ENCODE measurements at regions not wholly inside any gene's neighbourhood (a gene's known extent, or its start where the extent isn't known, plus 50 kb on each side); places are given as distances from the start of the nearest gene placed in this dataset.

DNA sequence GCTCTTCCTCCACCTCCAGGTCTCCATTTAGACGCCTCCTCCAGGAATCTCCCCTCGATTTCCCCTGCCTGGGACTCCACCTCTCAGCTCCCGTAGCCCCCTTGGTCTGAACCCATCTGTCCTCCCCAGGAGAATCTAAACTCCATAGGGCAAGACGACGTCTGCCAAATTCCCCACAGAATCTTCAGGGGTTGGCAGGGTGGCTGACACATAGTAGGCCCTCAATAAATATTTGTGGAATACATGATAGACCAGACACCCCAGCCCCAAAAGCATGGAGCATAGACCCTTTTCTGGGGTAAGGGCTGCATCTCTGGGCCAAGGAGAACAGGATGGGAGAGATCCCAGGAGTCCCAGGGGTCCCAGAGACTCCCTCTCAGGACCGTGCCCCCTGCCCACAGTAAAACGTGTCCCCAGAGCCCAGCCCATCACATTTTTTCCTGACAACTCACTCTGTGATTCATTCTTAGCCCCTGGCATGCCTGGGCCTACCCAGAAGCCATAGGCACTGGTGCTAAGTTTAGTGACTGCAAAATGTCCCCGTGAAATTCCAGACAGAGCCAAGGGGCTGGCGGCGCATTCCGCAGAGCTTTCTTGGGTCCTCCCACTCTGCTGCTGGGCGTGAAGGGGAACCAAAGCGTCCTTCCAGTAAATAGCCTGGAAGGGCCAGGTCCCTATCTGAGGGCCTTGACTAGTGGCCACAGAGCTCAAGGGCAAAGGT, 78.0 kb upstream of the SLC6A6 start:
- DNase-seq (ENCODE audit: missing footprints), result no peak
- intact Hi-C loops (cut with DNase I), result loop anchor here (5.0 kb wide), 1 partner anchor 43 kb away; no protein-coding TSS in a partner anchor
- peak; percentile 42 for ATAC-seq

DNA sequence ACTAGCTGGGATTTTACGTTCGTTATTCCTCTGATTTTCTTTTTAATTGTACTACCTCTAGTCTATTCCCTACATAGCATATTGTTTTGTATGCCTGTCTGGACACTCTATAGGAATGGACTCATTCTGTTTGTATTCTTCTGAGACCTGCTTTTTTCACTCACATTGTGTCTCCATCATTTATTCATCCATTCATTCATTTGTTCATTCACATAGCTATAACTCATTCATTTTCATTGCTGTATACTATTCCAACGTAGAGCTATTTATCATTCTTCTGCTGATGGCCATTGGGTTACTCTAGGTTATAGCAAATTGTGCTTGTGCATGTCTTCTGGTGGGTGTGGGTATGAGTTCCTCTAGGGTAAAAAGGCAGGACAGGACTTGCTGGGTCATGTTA, 74.0 kb upstream of the SLC6A6 start:
- no peak for DNase-seq (ENCODE audit: missing footprints)
- intact Hi-C loops (cut with DNase I), result no loop called here
- no peak for ATAC-seq

DNA sequence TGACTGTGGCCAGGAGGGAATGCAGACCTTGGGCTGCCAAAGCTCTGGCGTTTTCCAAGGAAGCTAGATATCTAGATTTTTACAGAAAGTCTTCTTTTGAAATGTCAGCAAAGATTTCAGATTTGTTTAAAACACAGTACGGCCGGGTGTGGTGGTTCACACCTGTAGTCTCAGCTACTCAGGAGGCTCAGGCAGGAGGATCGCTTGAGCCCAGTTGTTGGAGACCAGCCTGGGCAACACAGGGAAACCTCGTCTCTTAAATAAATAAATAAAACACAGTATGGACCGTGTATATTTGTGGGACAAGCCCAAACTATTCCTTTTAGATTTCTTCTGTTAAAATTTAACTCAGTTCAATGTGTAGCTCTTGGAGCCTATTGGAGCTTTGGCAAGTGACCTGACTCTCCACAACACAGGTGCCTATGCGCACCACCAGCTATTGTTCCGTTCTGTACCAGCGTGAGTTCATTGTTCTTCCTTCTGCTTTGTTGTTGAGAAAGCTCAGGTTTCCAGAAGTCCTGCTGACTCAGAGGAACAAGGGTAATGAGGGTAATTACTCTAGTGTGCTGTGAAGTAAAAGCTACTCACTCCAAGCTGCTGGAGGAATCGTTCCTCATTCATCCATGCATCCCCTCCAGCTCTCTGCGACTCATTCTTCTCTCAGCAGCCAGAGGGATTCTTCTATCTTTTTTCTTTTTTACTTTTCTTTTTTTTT, 73.1 kb upstream of the SLC6A6 start:
- ATAC-seq, result no peak

DNA sequence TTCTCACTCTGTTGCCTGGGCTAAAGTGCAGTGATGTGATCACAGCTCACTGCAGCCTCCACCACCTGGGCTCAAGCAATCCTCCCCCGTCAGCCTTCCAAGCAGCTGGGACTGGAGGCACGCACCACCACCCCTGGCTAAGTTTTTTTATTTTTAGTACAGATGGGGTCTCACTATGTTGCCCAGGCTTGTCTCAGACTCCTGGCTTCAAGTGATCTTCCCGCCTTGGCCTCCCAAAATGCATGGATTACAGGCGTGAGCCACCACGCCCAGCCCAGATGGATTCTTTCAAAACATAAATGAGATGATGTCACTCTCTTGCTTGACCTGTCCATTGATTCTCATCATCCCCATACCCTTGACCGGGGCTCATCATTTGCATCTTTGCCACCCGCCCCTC, 72.6 kb upstream of the SLC6A6 start:
- no peak for ATAC-seq
- intact Hi-C loops (cut with DNase I), result no loop called here
- no peak for DNase-seq (ENCODE audit: missing footprints)

More for the DNA sequence above, 73.1 kb upstream of the SLC6A6 start:
- no peak for DNase-seq (ENCODE audit: missing footprints)
- intact Hi-C loops (cut with DNase I), result no loop called here

DNA sequence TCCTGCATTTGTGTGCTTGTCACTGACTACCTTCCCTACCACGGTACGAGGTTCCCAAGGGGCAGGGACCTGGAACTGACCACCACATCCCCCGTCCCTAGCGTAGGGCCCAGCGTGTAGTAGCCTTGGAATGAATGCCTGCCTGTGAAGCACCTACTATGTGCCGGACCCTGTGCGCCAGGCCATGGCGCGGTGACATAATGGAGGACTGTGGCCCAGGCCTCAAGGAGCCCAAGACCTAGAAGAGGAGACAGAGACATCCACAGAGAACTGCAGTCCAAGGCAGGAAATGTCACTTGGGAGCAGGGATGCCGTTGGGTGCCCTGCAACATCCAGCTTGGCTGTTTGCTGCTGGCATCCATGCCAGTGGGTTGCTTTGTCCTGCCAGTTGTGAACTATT, 71.9 kb upstream of the SLC6A6 start:
- DNase-seq (ENCODE audit: missing footprints) (no peak), ATAC-seq (no peak)
- intact Hi-C loops (cut with DNase I), result no loop called here

DNA sequence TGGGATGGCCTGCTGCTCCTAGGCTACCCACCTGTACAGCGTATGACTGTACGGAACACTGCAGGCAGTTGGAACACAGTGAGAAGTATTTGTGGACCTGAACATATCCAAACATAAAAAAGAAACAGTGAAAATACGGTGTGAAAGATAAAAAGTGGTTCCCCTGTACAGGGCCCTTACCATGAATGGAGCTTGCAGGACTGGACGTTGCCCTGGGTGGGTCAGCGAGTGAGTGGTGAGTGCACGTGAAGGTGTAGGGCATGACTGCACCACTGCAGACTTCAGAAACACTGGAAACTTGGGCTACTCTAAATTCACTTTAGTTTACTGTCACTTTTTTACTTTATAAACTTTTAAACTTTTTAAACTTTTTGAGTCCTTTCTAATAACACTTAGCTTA, 71.2 kb upstream of the SLC6A6 start:
- ATAC-seq, result no peak
- DNase-seq (ENCODE audit: missing footprints), result no peak
- intact Hi-C loops (cut with DNase I), result no loop called here

DNA sequence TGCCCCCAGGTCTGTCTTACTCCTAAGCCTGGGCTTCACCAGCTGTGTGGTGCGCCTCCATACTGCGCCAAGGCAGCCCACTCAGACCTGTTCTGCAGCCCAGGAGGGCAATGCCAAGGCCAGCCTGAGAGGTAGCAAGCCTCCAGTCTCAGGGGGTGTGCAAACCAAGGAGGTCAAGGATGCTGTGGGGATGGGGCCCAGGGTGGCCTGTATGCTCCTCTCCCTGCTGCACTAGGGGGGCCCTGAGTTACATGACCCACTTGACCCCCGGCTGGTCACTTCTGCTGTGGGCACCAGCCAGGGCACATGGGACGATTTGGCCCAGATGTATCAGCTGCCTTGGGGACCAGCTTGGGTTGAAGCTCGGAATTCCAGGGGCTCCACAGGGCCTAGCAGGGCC, 70.0 kb upstream of the SLC6A6 start:
- ATAC-seq (no peak), DNase-seq (ENCODE audit: missing footprints) (no peak)
- intact Hi-C loops (cut with DNase I), result no loop called here

DNA sequence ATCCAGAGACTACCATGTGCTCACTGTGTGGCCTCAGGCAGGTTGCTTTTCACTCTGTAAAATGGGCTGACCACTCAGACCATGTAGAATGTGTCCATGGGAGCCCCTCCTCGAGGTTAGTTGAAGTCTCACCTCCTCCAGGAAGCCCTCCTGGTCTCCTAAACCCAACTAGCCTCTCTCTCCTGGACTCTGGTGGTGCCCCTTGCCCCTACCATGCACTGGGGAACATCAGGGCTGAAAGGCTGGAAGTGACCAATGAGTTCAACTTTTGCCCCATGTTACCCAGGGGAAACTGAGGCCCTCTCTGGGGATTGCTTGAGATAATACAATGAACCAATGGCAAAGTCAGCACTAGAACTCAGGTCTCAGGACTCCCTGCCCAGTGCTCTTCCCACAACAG, 69.2 kb upstream of the SLC6A6 start:
- ATAC-seq, result no peak
- intact Hi-C loops (cut with DNase I), result no loop called here
- DNase-seq (ENCODE audit: missing footprints), result no peak

DNA sequence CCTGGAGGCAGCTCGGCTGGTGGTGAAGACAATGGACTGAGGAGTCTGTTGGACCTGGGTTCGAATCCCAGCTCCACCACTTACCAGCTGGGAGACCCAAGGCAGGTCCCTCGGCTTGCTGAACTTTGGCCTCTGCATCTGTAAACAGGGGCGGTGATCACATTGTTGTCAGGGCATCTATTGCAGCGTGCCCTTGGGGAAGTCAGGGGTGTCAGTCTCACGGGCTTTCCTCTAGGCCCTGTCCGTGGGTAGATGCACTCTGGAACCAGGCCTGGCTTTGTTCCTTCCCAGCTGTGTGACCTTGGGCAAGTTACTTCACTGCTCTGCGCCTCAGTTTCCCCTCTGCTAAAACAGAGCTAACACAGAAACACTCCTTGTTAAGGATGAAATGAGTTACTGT, 68.8 kb upstream of the SLC6A6 start:
- ATAC-seq, result no peak
- no peak for DNase-seq (ENCODE audit: missing footprints)
- intact Hi-C loops (cut with DNase I), result no loop called here

DNA sequence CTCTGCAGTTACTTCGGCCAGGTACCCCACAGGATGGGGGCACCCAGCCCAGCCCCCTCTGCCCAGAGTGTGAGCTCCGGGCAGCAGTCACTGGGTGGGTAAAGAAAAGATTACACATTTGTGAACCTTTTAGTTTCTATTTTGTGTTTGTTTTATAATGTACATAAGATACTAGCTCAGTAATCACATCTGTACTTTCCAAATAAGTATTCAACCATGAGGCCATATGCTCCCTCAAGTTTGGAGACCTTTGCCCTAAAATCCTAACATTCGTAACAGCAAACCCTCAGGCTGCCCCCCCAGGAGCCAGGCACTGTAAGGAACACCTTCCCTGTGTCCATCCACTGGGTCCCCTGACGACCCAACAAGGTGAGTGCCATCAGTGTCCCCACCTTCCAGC, 68.3 kb upstream of the SLC6A6 start:
- no peak for DNase-seq (ENCODE audit: missing footprints)
- no peak for ATAC-seq
- intact Hi-C loops (cut with DNase I), result no loop called here

DNA sequence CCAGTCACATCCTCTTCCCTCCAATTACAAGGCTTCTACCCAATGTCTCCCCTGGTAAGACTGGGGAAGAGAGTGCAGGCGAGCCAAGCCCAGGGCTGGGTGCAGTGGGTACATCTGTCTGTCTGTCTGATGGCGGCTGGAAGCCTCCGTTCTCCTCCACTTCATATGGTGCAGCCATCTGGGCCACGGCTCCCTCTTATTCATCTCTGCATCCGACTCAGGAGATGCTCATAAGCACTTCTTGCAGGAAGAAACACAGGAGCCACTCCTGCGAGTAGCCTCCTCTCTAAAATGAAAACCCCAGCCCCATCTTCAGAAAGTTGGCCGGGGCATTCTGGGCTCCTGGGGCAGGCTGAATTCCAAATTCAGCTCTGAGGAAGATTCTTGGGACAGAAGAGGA, 67.5 kb upstream of the SLC6A6 start:
- no peak for DNase-seq (ENCODE audit: missing footprints)
- ATAC-seq, result no peak
- intact Hi-C loops (cut with DNase I), result no loop called here

DNA sequence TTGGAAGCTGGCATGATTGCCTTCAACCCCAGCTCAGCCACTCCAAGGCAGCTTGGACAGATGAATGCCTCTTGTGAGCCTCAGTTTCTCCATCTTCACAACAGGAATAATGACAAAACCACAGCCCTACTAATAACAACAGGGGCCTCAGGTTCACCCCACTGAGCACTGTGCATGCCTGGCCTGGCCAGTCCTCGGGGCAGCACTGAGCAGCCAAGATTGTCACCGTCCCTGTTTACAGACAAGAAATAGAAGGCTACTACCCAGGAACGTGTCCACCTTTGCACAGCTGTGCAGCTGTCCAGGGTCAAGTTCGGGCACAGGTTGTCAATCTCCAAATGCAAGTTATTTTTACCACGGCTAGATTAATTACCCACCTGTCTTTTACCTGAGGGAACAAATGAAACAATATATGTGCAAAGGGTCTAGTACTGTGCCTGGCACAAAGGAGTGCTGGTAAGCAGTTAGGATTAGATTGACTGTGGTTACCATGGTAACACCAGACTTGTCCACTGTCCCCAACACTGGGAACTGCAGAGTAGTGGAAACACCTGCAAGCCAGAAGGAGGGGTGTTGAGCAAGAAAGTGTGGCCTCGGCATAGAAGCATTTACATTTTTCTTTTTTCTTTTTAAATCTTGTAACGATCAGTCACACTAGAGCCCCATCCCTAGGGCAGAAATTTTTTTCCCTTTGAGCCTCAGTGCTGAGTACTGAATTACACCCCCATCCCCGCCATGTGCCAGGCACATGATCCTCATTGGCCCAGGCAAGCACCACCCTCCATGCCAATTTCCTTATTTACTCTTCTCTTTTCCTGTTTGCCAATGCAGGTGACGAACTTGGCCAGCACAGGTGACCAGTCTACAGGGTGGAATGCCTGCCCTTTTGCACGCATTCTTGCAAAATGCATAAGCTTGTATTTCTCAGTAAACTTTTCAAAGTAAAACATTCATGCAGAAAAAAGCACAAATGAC, 66.3 kb upstream of the SLC6A6 start:
- DNase-seq (ENCODE audit: missing footprints) (no peak), ATAC-seq (no peak)
- intact Hi-C loops (cut with DNase I), result no loop called here

DNA sequence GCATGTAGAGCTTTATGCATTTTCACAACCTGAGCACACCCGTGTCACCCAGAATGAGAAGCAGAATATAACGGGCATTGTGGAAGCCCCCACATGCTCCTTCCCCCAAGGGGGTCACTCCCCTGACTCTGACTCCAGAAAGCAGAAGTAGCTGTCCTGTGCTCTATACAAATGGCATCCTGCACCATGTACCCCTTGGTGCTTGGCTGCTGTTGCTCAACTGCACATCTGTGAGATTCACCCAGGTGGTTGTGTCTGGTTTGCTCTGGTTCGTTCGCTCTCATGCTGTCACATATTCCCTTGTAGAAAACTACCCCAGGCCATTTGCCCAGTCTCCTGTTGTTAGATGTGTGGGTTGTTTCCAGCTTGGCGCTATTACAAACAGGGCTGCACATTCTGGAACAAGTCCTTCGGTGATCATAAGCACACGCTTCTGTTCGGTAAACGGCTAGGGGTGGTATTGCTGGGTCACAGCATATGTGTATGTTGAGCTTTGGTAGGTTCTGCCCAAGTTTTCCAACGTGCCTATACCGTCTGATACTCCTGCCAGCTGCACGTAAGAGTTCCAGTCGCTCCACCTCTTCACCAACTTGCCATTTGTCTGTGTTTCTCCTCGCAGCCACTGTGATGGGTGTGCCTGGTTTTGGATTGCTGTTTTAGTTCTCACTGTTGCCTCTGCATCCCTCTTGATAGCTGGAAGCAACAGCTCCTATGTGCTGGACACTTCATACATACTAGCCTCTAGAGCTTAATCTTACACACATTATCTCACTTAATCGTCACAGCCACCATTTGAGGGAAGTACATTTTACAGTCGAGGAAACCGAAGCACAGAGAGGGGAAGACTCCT, 65.4 kb upstream of the SLC6A6 start:
- ATAC-seq (no peak), DNase-seq (ENCODE audit: missing footprints) (no peak)
- intact Hi-C loops (cut with DNase I), result no loop called here

DNA sequence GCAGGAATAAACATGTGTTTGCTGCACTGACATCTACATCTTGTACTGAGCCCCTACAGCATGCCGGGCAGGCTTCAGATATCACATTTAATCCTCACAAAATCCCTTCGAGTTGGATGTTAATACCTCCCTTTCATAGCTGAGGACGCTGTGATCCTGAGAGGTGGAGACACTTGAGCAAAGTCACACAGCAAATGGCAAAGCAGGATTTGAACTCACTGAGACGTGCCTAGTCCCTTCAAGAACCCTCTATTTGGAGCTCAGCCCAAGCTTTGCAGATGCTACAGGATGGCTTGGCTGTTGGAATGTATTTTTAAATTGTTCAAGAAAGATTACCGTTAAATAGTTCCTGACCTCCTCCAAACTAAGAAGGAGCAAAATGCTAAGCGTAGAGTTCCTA, 64.6 kb upstream of the SLC6A6 start:
- intact Hi-C loops (cut with DNase I), result no loop called here
- ATAC-seq, result no peak

DNA sequence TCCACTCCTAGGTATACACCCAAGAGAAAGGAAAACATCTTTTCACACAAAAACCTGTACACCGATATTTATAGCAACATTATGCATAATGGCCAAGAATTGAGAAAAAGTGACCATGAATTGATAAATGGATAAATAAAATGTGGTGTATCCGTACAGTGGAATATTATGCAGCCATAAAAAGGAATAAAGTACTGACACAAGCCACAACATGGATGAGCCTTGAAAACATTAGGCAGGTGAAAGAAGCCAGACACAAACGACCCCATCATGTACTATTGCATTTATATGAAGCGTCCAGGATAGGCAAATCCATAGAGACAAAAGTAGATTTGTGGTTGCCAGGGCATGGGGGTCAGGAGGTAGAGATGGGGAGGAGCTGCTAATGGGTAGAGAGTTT, 64.2 kb upstream of the SLC6A6 start:
- DNase-seq (ENCODE audit: missing footprints), result no peak
- intact Hi-C loops (cut with DNase I), result no loop called here
- ATAC-seq, result no peak

More for the DNA sequence above, 64.6 kb upstream of the SLC6A6 start:
- no peak for DNase-seq (ENCODE audit: missing footprints)

DNA sequence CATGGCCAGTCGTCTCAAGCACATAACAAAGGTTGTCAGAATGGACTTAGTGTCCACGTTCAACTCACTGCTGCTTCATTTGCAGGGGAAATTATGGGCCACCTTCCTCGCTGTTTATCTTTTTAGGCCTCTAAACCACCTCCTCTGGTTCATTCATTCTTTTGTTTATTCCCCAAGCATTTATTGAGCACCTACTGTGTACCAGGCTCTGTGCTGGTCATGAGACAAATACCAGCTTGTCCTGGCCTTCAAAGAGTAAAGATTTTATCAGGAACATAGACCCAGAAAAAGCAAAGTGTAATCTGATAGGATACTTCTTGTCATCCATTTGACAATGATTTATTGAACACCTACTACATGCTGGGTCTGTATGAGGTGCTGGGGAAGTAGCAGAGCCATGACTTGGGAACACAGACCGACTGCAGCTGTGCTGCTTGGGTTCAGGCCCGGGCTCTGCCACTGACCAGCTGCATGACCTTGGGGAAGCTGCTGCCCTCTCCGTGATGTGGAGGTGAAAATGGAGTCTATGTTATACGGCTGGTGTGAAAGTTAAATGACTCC, 63.4 kb upstream of the SLC6A6 start:
- intact Hi-C loops (cut with DNase I), result no loop called here

DNA sequence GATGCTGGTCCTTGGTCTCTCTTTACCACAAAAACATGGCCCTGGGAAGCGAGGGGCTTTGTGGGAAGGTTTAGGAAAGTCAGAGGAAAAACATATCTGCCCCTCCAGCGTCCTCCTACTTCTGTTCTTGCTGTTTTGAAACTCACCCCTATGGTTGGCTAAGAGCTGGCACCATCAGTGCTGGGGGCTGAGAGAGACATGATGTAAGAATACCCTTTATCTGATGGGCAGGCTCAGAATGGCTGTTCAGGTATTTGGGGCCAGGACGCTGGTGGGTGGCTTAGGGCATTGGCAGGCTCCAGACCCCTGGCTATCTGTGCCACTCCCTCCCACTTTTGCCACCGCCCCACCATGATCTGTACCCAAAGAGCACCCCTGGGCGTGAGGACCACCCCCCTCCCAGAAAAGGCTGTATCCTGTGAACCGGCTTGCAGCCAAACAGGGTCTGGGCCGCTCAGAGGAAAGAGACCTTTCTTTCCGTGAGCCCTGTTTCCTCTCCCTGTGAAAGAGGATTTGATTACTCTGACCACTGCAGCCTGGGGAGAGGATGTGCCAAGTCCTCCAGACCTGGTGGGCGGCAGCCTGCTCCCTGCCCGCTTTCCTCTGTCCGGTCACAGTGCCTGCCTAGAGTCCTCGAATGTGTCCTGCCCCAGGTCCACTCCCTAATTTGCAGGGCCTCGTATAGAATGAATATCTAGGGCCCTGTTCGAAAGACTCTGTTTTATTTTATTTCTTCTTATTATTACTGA, 61.3 kb upstream of the SLC6A6 start:
- DNase-seq (ENCODE audit: missing footprints) (no peak), ATAC-seq (no peak)
- intact Hi-C loops (cut with DNase I), result no loop called here

More for the DNA sequence above, 63.4 kb upstream of the SLC6A6 start:
- no peak for ATAC-seq
- no peak for DNase-seq (ENCODE audit: missing footprints)
